ENCODE measurements at regions not wholly inside any gene's neighbourhood (a gene's known extent, or its start where the extent isn't known, plus 50 kb on each side); places are given as distances from the start of the nearest gene placed in this dataset.

DNA sequence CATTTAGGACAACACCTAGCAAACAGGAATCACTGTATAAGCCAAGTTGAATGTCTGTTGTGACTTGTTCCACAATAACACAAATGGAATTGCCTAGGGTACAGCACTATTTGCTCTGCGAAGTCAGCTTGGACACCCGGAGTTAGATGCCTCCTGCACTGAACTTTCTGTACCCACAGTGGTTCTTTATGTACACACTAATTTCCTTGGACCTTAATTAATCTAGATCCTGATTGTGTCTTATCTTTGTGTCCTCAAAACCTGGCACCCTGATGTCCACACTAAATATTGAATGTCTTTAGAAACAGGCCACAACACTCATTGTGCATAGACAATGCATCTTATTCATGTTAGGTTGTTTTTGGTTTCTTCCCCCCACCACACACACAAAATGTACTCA lies 278.9 kb upstream of the NR2F2 start:
- Histone ChIP-seq H2AFZ (ENCODE audit: low read length) (no peak overlapping the region), H3K36me3 (replicated peaks; ENCODE audit: insufficient read depth, low read length) (no peaks in the 10 kb centered on the region), H3K9me3 (replicated peaks; ENCODE audit: insufficient read depth, low read length) (no peaks in the 10 kb centered on the region), H3F3A (ENCODE audit: insufficient read depth, low read length) (no peaks in the 10 kb centered on the region), H3K4me1 (ENCODE audit: low read length) (no peaks in the 10 kb centered on the region), H4K20me1 (ENCODE audit: insufficient read depth, low read length) (no peaks in the 10 kb centered on the region), H3K9ac (ENCODE audit: low read length) (no peak overlapping the region), H3K4me3 (ENCODE audit: low read length) (no peak overlapping the region), H3K9me2 (replicated peaks; ENCODE audit: insufficient read depth, low read length) (no peaks in the 10 kb centered on the region), H3K27me3 (replicated peaks; ENCODE audit: insufficient read depth, low read length) (no peaks in the 10 kb centered on the region), H3K27ac (ENCODE audit: low read length) (no peak overlapping the region), H3K4me2 (ENCODE audit: low read depth, low read length) (no peak overlapping the region), H3K79me2 (ENCODE audit: low read length) (no peaks in the 10 kb centered on the region)
- DNase-seq: no peak
- TF ChIP-seq, protein P1, sequence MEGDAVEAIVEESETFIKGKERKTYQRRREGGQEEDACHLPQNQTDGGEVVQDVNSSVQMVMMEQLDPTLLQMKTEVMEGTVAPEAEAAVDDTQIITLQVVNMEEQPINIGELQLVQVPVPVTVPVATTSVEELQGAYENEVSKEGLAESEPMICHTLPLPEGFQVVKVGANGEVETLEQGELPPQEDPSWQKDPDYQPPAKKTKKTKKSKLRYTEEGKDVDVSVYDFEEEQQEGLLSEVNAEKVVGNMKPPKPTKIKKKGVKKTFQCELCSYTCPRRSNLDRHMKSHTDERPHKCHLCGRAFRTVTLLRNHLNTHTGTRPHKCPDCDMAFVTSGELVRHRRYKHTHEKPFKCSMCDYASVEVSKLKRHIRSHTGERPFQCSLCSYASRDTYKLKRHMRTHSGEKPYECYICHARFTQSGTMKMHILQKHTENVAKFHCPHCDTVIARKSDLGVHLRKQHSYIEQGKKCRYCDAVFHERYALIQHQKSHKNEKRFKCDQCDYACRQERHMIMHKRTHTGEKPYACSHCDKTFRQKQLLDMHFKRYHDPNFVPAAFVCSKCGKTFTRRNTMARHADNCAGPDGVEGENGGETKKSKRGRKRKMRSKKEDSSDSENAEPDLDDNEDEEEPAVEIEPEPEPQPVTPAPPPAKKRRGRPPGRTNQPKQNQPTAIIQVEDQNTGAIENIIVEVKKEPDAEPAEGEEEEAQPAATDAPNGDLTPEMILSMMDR (IDR thresholded peaks at IDR 0.05; ENCODE audit: low read length): no peak
- TF ChIP-seq EZH2 (optimal IDR thresholded peaks at IDR 0.05; ENCODE audit: low read depth, low read length) (no peak), EZH2phosphoT487 (IDR thresholded peaks at IDR 0.05; ENCODE audit: low read length) (no peak)

DNA sequence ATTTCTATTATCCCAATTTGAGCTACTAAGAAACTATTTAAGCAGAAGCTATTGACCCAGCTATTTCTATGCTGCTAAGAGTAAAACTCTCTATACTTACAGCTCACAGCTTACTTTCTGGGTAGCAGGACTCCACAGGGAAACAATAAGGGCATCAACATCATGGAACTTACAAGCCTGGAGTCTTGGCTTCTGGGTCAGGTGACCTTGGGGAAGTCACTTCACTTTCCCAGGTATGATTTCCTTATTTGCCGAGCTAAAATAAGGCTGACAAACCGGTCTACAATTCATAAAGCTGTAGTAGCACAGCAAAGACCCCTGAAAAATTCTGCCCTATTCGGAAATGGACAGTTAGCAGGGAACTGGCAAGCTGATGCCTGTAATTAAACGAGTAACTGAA lies 278.3 kb upstream of the NR2F2 start:
- H3K9me2 ChIP-seq (replicated peaks; ENCODE audit: insufficient read depth, low read length): no peaks in the 10 kb centered on the region

GRCh38 chr15:96052572-96053030 lies 277.9 kb upstream of the NR2F2 start:
- Histone ChIP-seq H3K27me3 (replicated peaks; ENCODE audit: insufficient read depth, low read length) (no peaks in the 10 kb centered on the region), H3K79me2 (ENCODE audit: low read length) (no peaks in the 10 kb centered on the region), H3K9me3 (replicated peaks; ENCODE audit: insufficient read depth, low read length) (no peaks in the 10 kb centered on the region), H3K9ac (ENCODE audit: low read length) (no peak overlapping the region), H3F3A (ENCODE audit: insufficient read depth, low read length) (no peaks in the 10 kb centered on the region), H3K4me2 (ENCODE audit: low read depth, low read length) (peak overlapping the region; percentile 33; the same call in 1 of the 2 replicates), H3K4me1 (ENCODE audit: low read length) (peaks cover 4% of the 10 kb centered on the region; the same call in 1 of the 2 replicates), H3K9me2 (replicated peaks; ENCODE audit: insufficient read depth, low read length) (no peaks in the 10 kb centered on the region), H2AFZ (ENCODE audit: low read length) (no peak overlapping the region), H3K36me3 (replicated peaks; ENCODE audit: insufficient read depth, low read length) (no peaks in the 10 kb centered on the region), H3K4me3 (ENCODE audit: low read length) (no peak overlapping the region), H3K27ac (ENCODE audit: low read length) (no peak overlapping the region), H4K20me1 (ENCODE audit: insufficient read depth, low read length) (no peaks in the 10 kb centered on the region)
- TF ChIP-seq, protein P1 (IDR thresholded peaks at IDR 0.05; ENCODE audit: low read length): no peak
- TF ChIP-seq EZH2 (optimal IDR thresholded peaks at IDR 0.05; ENCODE audit: low read depth, low read length): no peak
- TF ChIP-seq EZH2phosphoT487 (IDR thresholded peaks at IDR 0.05; ENCODE audit: low read length): no peak
- DNase-seq: no peak

More for the DNA sequence above, 278.3 kb upstream of the NR2F2 start:
- Histone ChIP-seq H2AFZ (ENCODE audit: low read length) (no peak overlapping the region), H3F3A (ENCODE audit: insufficient read depth, low read length) (no peaks in the 10 kb centered on the region), H3K9ac (ENCODE audit: low read length) (no peak overlapping the region), H3K79me2 (ENCODE audit: low read length) (no peaks in the 10 kb centered on the region), H3K4me1 (ENCODE audit: low read length) (no peaks in the 10 kb centered on the region), H3K9me3 (replicated peaks; ENCODE audit: insufficient read depth, low read length) (no peaks in the 10 kb centered on the region), H3K4me2 (ENCODE audit: low read depth, low read length) (no peak overlapping the region), H3K27me3 (replicated peaks; ENCODE audit: insufficient read depth, low read length) (no peaks in the 10 kb centered on the region), H3K27ac (ENCODE audit: low read length) (no peak overlapping the region), H3K4me3 (ENCODE audit: low read length) (no peak overlapping the region), H4K20me1 (ENCODE audit: insufficient read depth, low read length) (no peaks in the 10 kb centered on the region), H3K36me3 (replicated peaks; ENCODE audit: insufficient read depth, low read length) (no peaks in the 10 kb centered on the region)
- DNase-seq: no peak
- no peak for TF ChIP-seq EZH2phosphoT487 (IDR thresholded peaks at IDR 0.05; ENCODE audit: low read length)
- TF ChIP-seq, protein P1 (IDR thresholded peaks at IDR 0.05; ENCODE audit: low read length): no peak
- no peak for TF ChIP-seq EZH2 (optimal IDR thresholded peaks at IDR 0.05; ENCODE audit: low read depth, low read length)

Data from MM.1S (cell line).